ENCODE measurements at regions not wholly inside any gene's neighbourhood (a gene's known extent, or its start where the extent isn't known, plus 50 kb on each side); places are given as distances from the start of the nearest gene placed in this dataset.

DNA sequence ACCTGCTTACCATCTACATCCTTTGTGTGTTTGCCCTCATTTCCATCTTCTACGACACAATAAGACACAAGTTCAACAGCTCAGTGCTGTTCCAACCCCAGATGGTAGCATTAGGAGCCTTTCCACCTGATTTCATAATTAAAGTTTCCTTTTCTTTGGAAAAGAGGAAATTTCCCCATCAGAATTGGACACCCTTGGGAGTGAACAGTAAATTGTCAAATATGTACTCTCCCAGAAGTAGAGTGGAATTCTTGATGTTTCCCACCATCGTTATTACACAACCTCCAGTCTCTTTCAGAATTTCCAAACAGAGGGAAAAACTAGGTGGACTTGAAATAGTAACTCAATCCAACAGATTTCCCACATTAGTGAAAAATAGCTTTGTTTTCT, 337.6 kb upstream of the OR4E1 start:
- no peak for DNase-seq

DNA sequence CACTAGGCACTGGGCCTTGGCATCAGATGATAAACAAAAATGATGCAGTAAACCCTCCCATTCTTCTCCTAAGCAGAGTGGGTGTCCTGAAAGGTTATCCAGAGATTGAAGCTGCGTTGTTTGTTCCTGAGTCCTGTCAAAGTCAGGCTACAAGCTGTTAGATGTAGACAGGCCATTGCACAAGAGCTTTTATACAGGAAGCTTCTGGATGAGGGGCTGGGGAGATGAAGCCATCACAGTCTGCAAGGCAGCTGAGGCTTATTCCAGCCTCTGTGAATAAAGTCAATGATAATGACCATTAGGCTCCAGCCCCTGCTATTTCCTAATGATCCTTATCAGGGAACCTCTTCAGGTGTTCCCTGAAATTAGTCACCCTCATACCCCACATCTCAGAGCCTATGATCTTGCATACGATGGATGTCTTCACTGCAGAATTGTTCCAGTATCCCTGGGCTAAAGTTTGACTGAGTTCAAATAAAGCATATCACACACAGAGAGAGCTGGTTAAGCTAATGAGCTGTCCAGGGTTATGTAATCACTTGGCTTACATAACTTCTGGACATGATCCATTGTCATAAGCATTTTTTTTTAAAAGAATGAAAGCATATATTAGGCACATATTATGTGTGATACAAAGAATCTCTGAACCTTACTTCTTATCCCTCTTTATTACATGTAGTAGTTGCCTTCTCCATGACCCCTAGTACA, 337.1 kb upstream of the OR4E1 start:
- no peak for DNase-seq

DNA sequence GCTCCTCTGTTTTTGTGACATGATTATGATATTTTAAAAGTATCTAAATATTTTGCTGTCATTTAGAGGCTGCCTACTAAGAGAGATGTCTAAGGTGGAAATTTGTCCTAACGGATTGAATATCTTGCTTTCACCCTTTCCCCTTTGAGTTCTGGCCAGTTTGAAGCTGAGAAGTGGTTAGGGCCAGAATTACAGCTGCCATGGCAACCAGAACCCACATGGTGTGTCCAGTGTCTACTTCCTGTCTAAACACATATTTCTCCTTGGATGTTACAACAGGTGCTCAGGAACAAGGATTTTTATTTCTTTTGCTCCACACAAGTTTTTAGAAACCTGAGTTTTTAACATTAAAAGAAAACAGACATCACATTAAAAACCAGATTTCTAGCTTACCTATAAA, 335.1 kb upstream of the OR4E1 start:
- DNase-seq, result no peak

DNA sequence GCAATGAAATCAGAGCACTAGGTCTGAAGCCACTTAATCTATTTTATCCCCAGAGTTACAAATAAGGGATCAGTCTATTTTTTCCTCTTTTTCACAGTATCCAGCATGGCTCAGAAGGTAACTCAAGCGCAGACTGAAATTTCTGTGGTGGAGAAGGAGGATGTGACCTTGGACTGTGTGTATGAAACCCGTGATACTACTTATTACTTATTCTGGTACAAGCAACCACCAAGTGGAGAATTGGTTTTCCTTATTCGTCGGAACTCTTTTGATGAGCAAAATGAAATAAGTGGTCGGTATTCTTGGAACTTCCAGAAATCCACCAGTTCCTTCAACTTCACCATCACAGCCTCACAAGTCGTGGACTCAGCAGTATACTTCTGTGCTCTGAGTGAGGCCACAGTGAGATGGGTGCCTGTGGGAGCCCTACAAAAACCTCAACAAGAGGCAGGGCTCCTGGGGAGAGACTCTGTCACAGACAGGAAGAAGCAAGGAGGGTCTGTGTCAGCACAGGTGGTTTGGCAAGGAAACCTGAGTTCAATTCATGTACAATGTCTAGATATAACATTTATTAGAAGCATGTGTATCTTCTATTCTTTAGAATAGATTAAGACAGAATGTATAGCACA, 334.3 kb upstream of the OR4E1 start:
- no peak for DNase-seq

DNA sequence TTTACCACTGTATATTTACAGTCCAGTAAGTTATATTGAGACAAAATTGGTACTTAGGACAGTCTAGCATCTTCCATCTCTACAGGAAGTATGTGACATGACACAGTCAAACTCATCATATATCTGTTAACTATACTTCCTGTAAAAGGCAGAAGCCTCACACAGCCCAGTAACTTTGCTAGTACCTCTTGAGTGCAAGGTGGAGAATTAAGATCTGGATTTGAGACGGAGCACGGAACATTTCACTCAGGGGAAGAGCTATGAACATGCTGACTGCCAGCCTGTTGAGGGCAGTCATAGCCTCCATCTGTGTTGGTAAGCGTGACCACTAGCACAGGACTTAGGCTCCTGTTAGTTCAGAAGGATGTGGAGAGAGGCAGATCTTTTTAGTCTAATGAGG, 333.7 kb upstream of the OR4E1 start:
- DNase-seq, result no peak

DNA sequence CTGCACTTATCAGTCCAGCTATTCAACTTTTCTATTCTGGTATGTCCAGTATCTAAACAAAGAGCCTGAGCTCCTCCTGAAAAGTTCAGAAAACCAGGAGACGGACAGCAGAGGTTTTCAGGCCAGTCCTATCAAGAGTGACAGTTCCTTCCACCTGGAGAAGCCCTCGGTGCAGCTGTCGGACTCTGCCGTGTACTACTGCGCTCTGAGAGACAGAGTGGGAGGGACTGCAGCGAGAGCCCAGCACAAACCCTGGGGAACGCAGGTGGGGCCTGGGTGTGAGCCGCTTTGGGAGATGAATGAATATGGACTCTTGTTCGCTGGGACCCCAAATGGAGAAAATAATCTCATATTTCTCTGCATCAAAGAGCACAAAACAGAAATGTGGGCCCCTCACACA, 329.8 kb upstream of the OR4E1 start:
- DNase-seq, result no peak

DNA sequence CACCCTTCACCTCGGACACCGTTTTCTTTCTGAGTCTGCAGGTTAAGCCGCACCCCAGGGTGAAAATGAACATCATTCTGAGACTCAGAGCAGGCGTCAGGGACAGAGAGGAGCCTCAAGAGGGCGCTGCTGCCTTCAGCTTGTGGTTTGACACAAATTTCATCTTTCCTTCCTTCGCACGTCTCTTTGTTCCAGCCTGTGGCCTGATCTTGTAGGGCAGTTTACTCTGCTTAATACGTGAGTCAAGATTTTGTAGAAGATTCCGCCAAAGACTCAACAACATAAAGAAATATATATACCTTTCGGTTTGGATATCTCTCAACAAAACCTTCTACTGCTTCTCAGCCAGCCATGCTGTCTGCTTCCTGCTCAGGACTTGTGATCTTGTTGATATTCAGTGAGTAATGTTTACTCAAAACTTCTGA, 329.3 kb upstream of the OR4E1 start:
- DNase-seq, result peak in 1 of 2 experiments; percentile 14

DNA sequence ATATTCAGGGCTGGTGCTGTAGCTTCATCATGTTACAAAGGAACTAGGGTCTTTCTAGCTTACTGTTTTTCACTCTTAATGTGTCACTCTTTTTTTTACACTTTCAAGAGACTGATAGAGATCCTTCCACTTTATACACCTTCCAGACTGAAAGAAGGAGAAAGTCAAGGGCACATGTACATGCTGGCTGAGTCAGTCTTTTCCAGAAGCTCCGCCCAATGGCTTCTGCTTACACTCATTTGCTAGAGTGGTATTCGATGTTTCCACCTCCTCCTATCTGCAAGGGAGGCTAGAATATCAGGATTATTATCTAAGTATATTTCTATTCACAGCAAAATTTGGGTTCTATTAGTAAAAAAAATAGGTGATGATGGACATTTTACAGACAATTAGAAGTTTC, 325.8 kb upstream of the OR4E1 start:
- DNase-seq, result no peak

DNA sequence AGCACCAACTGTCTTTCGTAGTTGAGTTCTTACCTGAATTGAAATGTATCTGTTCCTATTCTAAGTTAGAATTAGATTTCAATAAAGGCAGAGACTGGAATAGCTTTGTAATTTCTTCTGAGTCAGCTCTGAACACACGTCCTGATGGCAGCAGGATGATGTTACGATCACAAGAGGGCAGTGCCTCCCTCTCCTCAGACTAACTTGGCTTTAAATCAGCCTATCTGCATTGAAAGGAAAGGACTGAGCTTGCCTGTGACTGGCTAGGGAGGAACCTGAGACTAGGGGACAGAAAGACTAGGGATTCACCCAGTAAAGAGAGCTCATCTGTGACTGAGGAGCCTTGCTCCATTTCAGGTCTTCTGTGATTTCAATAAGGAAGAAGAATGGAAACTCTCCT, 323.7 kb upstream of the OR4E1 start:
- peak; percentile 23 to 29 for DNase-seq

DNA sequence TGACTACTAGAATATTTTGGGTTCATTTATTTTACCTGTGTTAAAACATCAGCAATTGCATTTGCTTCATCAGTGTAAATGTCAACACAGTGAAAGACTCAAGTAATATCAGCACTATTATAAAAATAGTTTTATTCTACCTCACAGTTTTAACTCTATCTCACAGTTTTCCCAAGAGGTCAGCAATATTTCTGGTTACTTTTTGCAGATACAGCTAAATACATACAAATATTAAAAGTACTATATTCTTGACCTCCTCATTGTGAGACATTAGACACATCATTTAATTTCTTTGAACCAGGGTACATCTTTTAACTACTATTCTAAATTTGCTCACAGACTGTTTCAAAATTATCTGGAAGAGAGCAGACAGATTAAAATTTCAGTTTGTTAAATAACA, 321.7 kb upstream of the OR4E1 start:
- DNase-seq, result no peak

DNA sequence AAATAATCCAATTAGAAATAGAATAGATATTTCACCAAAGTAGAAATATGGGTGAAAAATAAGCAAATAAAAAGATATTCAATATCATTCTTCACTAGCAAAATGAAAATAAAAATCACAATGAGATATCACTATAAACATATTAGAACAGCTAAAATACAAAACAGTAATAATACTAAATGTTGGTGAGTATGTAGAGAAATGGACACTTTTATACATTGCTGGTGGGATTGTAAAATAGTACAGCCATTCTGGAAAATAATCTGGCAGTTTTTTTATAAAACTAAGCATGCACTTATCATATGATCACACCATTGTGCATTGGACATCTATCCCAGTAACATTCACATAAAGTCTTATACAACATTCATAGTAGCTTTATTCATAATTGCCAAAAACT, 320.2 kb upstream of the OR4E1 start:
- no peak for DNase-seq

DNA sequence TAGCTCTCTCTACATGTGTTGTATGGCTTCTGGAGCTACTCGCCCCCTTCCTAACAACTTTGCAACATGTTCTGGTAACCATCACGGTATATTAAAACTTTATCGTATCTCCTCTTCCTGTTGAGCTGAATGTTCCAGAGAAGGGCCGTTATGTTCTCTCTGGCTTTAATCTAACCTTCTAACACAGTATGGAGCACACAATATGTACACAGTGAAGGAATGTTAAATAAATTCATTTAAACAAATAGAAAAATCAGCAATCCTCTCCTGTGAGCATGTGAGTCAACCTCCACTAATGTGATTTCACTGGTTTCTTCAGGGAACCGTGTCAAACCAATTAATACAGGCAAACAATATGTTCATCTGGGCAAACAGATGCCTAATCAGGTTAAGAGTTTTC, 319.5 kb upstream of the OR4E1 start:
- DNase-seq, result no peak

DNA sequence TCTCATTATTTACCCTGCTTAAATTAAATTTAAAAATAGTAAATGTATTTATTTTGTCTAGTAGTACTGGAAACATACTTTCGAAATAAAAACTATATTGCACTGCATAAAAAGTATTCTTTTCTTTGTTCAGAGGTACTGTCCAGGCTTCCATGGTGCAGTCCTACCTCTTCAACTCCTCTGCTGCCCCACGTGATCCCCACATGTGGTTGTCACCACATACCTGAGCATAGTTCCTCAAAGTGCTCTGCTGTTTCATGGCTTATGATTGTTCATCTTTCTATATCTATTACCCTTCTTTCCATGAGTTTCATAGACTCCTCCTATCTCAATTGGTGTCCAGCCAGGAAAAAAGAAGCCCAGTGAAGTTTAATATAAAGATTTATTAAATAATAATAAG, 317.5 kb upstream of the OR4E1 start:
- DNase-seq, result no peak

DNA sequence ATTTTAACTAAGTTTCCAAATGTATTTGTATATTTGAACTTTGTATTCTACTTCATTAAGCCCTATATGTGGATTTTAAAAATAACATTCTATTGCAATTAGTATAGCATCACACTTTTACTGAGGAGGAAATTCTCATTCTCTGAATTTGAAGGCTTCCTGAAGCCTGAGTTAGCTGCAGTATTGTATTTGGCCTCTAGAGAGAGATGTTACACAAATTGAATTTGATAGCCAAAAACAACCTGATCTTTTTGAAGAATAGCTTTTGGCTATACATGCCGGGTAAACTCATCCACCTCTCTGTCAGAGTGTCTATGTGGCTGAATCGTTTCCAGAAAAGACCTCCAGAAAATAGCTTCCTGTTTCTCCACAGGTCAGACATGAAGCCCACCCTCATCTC, 316.5 kb upstream of the OR4E1 start:
- DNase-seq, result peak in 1 of 2 experiments; percentile 25

DNA sequence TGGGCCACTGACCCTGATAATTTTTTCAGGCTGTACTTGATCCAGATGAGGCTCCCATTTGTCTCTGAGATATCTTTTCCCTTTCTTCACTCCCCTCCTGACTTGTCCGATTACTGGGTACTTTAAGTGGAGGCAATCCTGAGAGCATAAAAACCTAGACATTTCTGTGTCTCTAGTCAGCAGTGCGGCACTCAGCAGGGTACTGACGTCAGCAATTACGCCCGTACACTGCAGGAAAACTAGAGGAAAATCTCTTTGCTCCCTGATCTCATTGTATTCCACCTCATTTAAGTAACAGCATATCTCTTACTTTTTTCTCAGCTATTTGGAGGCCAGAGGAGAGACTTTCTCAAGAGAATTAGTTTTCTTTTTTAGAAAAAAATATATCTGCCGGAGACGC, 315.5 kb upstream of the OR4E1 start:
- DNase-seq, result no peak

DNA sequence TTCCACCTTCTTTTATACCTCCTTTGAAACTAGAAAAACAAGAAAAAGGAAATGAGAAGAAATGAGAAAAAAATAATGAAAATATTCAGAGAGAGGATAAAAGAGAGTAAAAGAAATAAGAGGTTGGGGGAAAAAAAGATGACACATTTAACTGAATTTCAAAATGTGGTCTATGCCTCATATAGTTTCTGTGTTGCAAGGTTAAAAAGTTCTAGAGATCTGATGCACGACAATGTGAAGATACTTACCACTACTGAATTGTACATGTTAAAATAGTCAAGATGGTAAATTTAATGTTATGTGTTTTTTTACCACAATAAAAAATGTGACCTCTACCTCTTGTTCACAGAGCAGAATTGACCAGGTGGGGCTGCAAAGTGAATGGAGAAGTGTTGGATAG, 314.8 kb upstream of the OR4E1 start:
- no peak for DNase-seq

DNA sequence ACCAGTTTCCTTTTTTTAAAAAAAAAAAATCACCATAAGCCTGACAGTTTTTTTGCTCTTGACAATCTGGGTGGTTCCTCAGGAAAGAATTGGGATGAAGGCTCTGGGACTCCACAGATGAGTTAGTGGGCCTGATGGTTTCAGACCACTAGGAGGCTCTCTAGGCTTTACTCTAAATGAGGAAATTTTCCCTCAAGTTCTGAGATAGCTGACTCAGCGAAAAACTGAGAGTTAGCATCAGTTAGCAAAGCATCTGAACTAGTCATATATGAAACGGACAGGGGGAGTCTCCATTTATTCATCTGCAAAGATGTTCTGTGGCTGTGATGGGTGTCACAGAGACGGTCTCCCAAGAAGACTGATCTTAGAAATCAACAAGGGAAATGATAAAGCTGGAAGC, 314.3 kb upstream of the OR4E1 start:
- peak; percentile 33 to 60 for DNase-seq

DNA sequence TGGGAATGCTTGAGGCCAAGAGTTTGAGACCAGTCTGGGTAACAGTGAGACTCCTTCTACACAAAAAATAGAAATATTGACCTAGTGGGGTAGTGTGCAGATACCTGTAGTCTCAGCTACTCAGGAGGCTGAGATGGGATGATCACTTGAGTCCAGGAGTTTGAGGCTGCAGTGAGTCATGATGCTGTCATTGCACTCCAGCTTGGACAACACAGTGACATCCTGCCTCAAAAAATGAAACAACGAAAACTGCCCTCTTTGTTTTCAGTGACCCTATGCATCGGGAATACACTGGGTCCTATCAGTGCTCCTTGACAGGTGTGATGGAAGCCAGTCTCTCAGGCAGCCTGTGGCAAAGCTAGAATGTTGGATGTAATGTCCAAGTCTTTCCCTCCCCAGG, 311.5 kb upstream of the OR4E1 start:
- DNase-seq, result peak in 1 of 2 experiments; percentile 9

DNA sequence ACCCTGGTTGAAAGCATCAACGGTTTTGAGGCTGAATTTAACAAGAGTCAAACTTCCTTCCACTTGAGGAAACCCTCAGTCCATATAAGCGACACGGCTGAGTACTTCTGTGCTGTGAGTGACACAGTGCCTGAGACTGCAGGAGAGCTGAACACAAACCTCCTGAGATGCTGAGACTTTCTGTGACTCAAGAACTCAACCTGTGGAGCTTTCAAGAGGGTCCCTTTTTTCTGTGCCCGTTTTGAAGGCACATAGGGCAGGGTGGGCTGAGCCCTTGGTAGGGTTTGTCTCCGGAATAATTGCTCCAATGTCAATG, 305.3 kb upstream of the OR4E1 start:
- no peak for DNase-seq

DNA sequence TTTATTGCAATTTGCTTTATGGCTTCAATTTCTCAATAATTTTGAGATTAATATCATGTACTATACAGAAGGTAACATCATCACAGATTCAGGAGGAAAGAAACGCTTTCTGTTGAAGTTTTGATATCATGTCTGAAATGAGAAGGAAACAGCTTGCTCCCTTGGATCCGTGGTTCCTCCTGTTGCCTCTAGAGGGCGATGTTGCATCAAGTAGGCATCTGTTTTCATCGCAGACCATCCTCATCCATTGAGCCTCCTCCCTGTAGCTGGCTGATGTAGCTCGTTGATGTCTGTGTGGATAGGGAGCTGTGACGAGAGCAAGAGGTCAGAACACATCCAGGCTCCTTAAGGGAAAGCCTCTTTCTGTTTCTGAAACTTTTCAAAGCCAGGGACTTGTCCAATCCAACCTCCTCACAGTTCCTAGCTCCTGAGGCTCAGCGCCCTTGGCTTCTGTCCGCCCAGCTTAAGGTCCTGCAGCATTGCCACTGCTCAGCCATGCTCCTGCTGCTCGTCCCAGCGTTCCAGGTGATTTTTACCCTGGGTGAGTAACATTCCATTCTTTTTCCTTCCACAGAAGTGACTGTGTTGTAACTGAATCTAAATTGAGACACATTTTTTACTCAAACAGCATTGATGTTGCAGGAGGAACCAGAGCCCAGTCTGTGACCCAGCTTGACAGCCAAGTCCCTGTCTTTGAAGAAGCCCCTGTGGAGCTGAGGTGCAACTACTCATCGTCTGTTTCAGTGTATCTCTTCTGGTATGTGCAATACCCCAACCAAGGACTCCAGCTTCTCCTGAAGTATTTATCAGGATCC, 304.8 kb upstream of the OR4E1 start:
- DNase-seq, result peak in 1 of 2 experiments; percentile 39

DNA sequence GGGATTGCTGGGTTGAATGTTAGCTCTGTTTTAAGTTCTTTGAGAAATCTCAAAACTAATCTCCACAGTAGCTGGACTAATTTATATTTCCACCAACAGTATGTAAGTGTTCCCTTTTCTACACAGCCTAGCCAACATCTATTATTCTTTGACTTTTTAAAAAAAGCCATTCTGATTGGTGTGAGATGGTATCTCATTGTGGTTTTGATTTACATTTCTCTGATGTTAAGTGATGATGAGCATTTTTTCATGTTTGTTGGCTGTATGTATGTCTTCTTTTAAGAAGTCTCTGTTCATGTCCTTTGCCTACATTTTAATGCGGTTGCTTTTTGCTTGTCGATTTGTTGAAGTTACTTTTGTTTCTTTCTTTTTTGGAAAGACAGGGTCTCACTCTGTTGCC, 301.1 kb upstream of the OR4E1 start:
- DNase-seq, result no peak

DNA sequence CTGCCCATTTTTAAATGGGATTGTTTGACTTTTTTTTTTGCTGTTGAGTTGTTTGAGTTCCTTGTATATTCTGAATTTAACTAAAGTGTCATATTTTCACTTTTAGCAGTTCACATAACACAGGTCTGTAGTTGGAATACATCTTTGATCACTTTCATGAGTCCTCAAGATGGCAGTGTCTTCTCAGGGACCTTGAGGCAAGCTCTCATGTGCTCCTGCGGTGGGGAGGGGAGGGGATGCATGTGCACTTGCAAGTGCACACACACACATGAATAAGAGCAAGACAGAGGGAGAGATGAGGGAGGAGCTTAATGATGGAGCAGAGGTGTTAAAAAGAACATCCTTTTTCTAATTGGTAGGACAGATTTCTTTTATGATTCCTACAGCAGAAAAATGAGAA, 291.4 kb upstream of the OR4E1 start:
- no peak for DNase-seq

DNA sequence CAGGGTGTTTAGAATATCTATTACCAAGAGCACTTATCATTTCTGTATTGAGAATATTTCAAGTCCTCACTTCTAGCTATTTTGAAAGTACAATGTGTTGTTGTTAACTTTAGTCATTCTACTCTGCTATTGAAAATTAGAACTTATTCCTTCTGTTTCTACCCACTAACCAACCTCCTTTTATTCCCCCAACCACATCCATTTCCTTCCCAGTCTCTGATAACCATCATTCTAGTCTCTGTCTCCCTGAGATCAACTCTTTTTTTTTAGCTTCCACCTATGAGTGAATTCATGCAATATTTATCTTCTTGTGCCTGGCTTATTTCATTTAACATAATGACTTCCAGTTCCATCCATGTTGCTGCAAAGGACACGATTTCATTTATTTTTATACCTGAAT, 290.6 kb upstream of the OR4E1 start:
- no peak for DNase-seq

DNA sequence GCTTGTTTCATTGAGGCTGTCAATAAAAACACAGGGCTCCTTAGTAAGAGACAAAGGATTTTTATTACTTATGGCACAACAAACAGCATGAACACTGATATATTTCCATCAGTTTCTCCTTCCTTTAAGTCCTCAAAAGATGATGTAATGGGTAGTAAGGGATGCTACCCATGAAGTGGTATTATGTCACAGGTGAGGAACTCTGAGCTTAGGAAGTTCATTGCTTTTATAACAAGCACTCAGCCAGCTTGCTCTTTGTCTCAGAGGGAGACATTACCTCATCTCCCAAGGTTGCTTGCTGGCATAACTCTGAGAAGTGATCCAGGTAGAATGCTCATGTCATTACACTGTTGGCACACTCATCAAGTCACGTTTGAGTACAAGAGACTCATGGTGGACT, 287.0 kb upstream of the OR4E1 start:
- DNase-seq, result no peak
